IMR-90 (cell line): ENCODE measurements at regions not wholly inside any gene's neighbourhood (a gene's known extent, or its start where the extent isn't known, plus 50 kb on each side); places are given as distances from the start of the nearest gene placed in this dataset.

Experiments
- ATAC-seq: fragments of 200-7000 bp; cut with Tn5 transposase; 2 replicates; pipeline ENCODE4 v1.9.1; 2020; ENCODE audit warnings: low read depth, mild to moderate bottlenecking, moderate library complexity
- BruUV-seq: library from RNA; stranded (reverse); fragments of 400-500 nt; replicated peaks from 2 replicates; lab custom pipeline; 2021; lab: Mats Ljungman, UMichigan
- CTCF ChIA-PET: fragments of 300-600 bp; formaldehyde crosslinking; extraction: SDS; loops from one replicate; lab custom pipeline; 2021; ENCODE audit warnings: antibody characterized with exemption; lab: Yijun Ruan, JAX
- POLR2A ChIA-PET: fragments of 300-600 bp; sonication (Branson Sonifier 250); formaldehyde crosslinking; loops from one replicate; lab custom pipeline; 2022; ENCODE audit warnings: antibody characterized with exemption; ENCODE audit not compliant: unreplicated experiment; lab: Charles Lee
- DNase-seq: peaks from one replicate; pipeline ENCODE4 v3.0.0; 2013
- H2AFZ ChIP-seq: replicated peaks from 2 replicates; pipeline ENCODE3; 2013; ENCODE audit warnings: low read length, mild to moderate bottlenecking; ENCODE audit not compliant: poor library complexity
- H2AK5ac ChIP-seq: 2 replicates; pipeline ENCODE4 v1.6.1; 2013; ENCODE audit warnings: low read depth, low read length, inconsistent platforms
- H2AK9ac ChIP-seq: replicated peaks from 2 replicates; pipeline ENCODE3; 2013; ENCODE audit warnings: mild to moderate bottlenecking, low read depth, low read length, moderate library complexity; ENCODE audit not compliant: poor library complexity
- H2BK120ac ChIP-seq: 2 replicates; pipeline ENCODE4 v1.6.1; 2013; ENCODE audit warnings: low read depth, low read length, inconsistent platforms
- H2BK15ac ChIP-seq: 3 replicates; pipeline ENCODE4 v1.6.1; 2013; ENCODE audit warnings: low read depth, low read length, inconsistent platforms
- H2BK20ac ChIP-seq: 2 replicates; pipeline ENCODE4 v1.6.1; 2013; ENCODE audit warnings: low read depth, mild to moderate bottlenecking, inconsistent platforms, low read length, moderate library complexity
- H2BK5ac ChIP-seq: 2 replicates; pipeline ENCODE4 v1.6.1; 2013; ENCODE audit warnings: mild to moderate bottlenecking, low read depth, low read length, inconsistent platforms; ENCODE audit not compliant: poor library complexity, severe bottlenecking
- H3K14ac ChIP-seq: replicated peaks from 2 replicates; pipeline ENCODE4 v1.6.1; 2013; ENCODE audit warnings: low read depth, low read length, inconsistent platforms
- H3K18ac ChIP-seq: 2 replicates; pipeline ENCODE4 v1.6.1; 2013; ENCODE audit warnings: low read depth, low read length, control low read depth
- H3K23ac ChIP-seq: 2 replicates; pipeline ENCODE4 v1.6.1; 2013; ENCODE audit warnings: low read depth, low read length, inconsistent platforms
- H3K27ac ChIP-seq: 2 replicates; pipeline ENCODE4 v1.5.1; 2013; ENCODE audit warnings: mild to moderate bottlenecking, control low read depth, low read length; ENCODE audit not compliant: insufficient read depth
- H3K27me3 ChIP-seq: 2 replicates; pipeline ENCODE4 v1.6.1; 2013; ENCODE audit warnings: low read length; ENCODE audit not compliant: control insufficient read depth, insufficient read depth
- H3K36me3 ChIP-seq: 2 replicates; pipeline ENCODE4 v1.6.1; 2013; ENCODE audit warnings: low read length, mixed read lengths; ENCODE audit not compliant: control insufficient read depth, insufficient read depth
- H3K4ac ChIP-seq: 2 replicates; pipeline ENCODE4 v1.6.1; 2013; ENCODE audit warnings: low read depth, low read length, inconsistent platforms
- H3K4me1 ChIP-seq: 2 replicates; pipeline ENCODE4 v1.6.1; 2013; ENCODE audit warnings: low read length, mixed read lengths; ENCODE audit not compliant: control insufficient read depth, insufficient read depth
- H3K4me2 ChIP-seq: 2 replicates; pipeline ENCODE4 v1.6.1; 2013; ENCODE audit warnings: low read depth, mild to moderate bottlenecking, control low read depth, low read length, moderate library complexity
- H3K4me3 ChIP-seq: 2 replicates; pipeline ENCODE4 v1.5.1; 2013; ENCODE audit warnings: low read depth, mild to moderate bottlenecking, control low read depth, low read length, moderate library complexity; ENCODE audit not compliant: insufficient read depth
- H3K56ac ChIP-seq: 2 replicates; pipeline ENCODE4 v1.6.1; 2013; ENCODE audit warnings: low read length, inconsistent platforms; ENCODE audit not compliant: insufficient read depth; ENCODE audit errors: extremely low read depth
- H3K79me1 ChIP-seq, 2 experiments: 2 replicates each; pipeline ENCODE4 v1.6.1; 2013; ENCODE audit warnings: low read length in 2 of 2, inconsistent platforms in 1 of 2, low read depth in 1 of 2
- H3K9ac ChIP-seq: 2 replicates; pipeline ENCODE4 v1.6.1; 2013; ENCODE audit warnings: low read depth, low read length, control low read depth
- H3K9me1 ChIP-seq: 2 replicates; pipeline ENCODE4 v1.6.1; 2013; ENCODE audit warnings: low read length, inconsistent platforms; ENCODE audit not compliant: insufficient read depth
- H3K9me3 ChIP-seq: 2 replicates; pipeline ENCODE4 v1.6.1; 2013; ENCODE audit warnings: low read length; ENCODE audit not compliant: control insufficient read depth, insufficient read depth
- H4K20me1 ChIP-seq: 2 replicates; pipeline ENCODE4 v1.6.1; 2013; ENCODE audit warnings: low read length, inconsistent platforms; ENCODE audit not compliant: insufficient read depth
- H4K5ac ChIP-seq: 2 replicates; pipeline ENCODE4 v1.6.1; 2013; ENCODE audit warnings: mild to moderate bottlenecking, low read depth, low read length, control low read depth
- H4K8ac ChIP-seq, 2 experiments: 2 replicates each; pipeline ENCODE4 v1.6.1; 2013; ENCODE audit warnings: low read depth in 2 of 2, low read length in 2 of 2, control low read depth in 1 of 2, inconsistent platforms in 1 of 2
- H4K91ac ChIP-seq: 2 replicates; pipeline ENCODE4 v1.6.1; 2013; ENCODE audit warnings: low read depth, low read length, inconsistent platforms; ENCODE audit not compliant: insufficient read depth
- BHLHE40 ChIP-seq: fragments of 150-350 bp; IDR thresholded peaks from 2 replicates; pipeline ENCODE4 v1.6.1; 2016; ENCODE audit warnings: mild to moderate bottlenecking, low read depth, low read length
- CEBPB ChIP-seq: IDR thresholded peaks from 2 replicates; pipeline ENCODE4 v1.6.1; 2012; ENCODE audit warnings: low read depth, low read length, improper control_type of control experiment
- ELK1 ChIP-seq: fragments of 150-350 bp; IDR thresholded peaks from 2 replicates; pipeline ENCODE4 v1.6.1; 2016; ENCODE audit warnings: low read depth, mild to moderate bottlenecking, low read length, moderate library complexity, borderline replicate concordance
- FOS ChIP-seq: fragments of 150-350 bp; IDR thresholded peaks from 2 replicates; pipeline ENCODE4 v1.6.1; 2016; ENCODE audit warnings: low read depth, low read length
- MAFK ChIP-seq: IDR thresholded peaks from 2 replicates; pipeline ENCODE4 v1.6.1; 2012; ENCODE audit warnings: low read depth, low read length, improper control_type of control experiment
- NFE2L2 ChIP-seq: fragments of 150-350 bp; IDR thresholded peaks from 2 replicates; pipeline ENCODE4 v1.6.1; 2016; ENCODE audit warnings: low read depth, mild to moderate bottlenecking, low read length
- POLR2A ChIP-seq: IDR thresholded peaks from 2 replicates; pipeline ENCODE4 v1.6.1; 2012; ENCODE audit warnings: mild to moderate bottlenecking, low read depth, low read length
- RFX5 ChIP-seq: IDR thresholded peaks from 2 replicates; pipeline ENCODE4 v1.8.0; 2012; ENCODE audit warnings: low read depth, mild to moderate bottlenecking, low read length, moderate library complexity
- SMC3 ChIP-seq: fragments of 150-350 bp; IDR thresholded peaks from 2 replicates; pipeline ENCODE4 v1.6.1; 2016; ENCODE audit warnings: low read depth, mild to moderate bottlenecking, antibody characterized with exemption, low read length, moderate library complexity
- USF2 ChIP-seq: fragments of 150-350 bp; IDR thresholded peaks from 2 replicates; pipeline ENCODE4 v1.6.1; 2017; ENCODE audit warnings: mild to moderate bottlenecking, antibody characterized with exemption, low read length, low read depth
- WGBS, 2 experiments: methylation state at CpG; one replicate each; pipeline versions ENCODE4 v1.1.5 to v1.1.7; 2013; ENCODE audit warnings: missing lambda C conversion rate in 2 of 2; ENCODE audit not compliant: insufficient read length in 1 of 2; ENCODE audit errors: extremely low coverage in 2 of 2; 5-methylcytosine and 5-hydroxymethylcytosine counted together
- dilution Hi-C: fragments of 300-500 bp; cut with HindIII; formaldehyde crosslinking; loops from one replicate; pipeline ENCODE4 v1.14.3; 2018; ENCODE audit warnings: low sequenced_read_pairs; ENCODE audit not compliant: unreplicated experiment
- in situ Hi-C: fragments of 300-500 bp; cut with MboI; formaldehyde crosslinking; loops from 3 replicates; pipeline ENCODE4 v1.14.3; 2019; ENCODE audit warnings: low sequenced_read_pairs, inconsistent platforms, mixed read lengths
- intact Hi-C: fragments of 100-400 bp; cut with micrococcal nuclease; formaldehyde crosslinking; loops from 2 replicates; pipeline ENCODE4 v1.10.0; 2022

GRCh38 chr21:20522611-20523010, 475.6 kb upstream of the NCAM2 start:
- dilution Hi-C loops, result no loop called here
- WGBS, 2 experiments, result no CpG with 5 or more reads among the region's 1 CpG
- CTCF ChIA-PET, result no interaction called here
- no peak overlapping the region for H3K14ac ChIP-seq
- POLR2A ChIA-PET, result no interaction called here
- intact Hi-C loops, result no loop called here
- no peaks in the 10 kb centered on the region for H3K4me1 ChIP-seq
- H2AK9ac ChIP-seq, result no peak overlapping the region
- H3K4me3 ChIP-seq, result no peak overlapping the region
- no peak overlapping the region for H3K23ac ChIP-seq
- no peak overlapping the region for H3K4me2 ChIP-seq
- H2AK5ac ChIP-seq, result no peak overlapping the region
- H3K27me3 ChIP-seq, result no peaks in the 10 kb centered on the region
- no peak overlapping the region for H4K91ac ChIP-seq
- no peak overlapping the region for H3K18ac ChIP-seq
- H3K56ac ChIP-seq, result no peak overlapping the region
- ATAC-seq (no peak), DNase-seq (no peak)
- no peaks in the 10 kb centered on the region; the same call in 1 of the 2 replicates for H3K9me3 ChIP-seq
- H4K20me1 ChIP-seq, result no peaks in the 10 kb centered on the region
- H3K9me1 ChIP-seq, result no peaks in the 10 kb centered on the region
- no TSS peak for BruUV-seq
- no peak overlapping the region for H2AFZ ChIP-seq
- no peaks in the 10 kb centered on the region for H3K79me1 ChIP-seq
- H2BK20ac ChIP-seq, result no peak overlapping the region
- H2BK120ac ChIP-seq, result no peak overlapping the region
- TF ChIP-seq POLR2A (no peak), USF2 (no peak), CEBPB (no peak), SMC3 (no peak), BHLHE40 (no peak), MAFK (no peak), FOS (no peak), NFE2L2 (no peak), ELK1 (no peak), RFX5 (no peak)
- no peak overlapping the region for H2BK15ac ChIP-seq
- H3K4ac ChIP-seq, result no peak overlapping the region
- no peaks in the 10 kb centered on the region for H3K36me3 ChIP-seq
- in situ Hi-C loops, result no loop called here
- no peak overlapping the region for H3K27ac ChIP-seq
- H4K5ac ChIP-seq, result no peak overlapping the region
- H4K8ac ChIP-seq, result no peak overlapping the region
- H3K9ac ChIP-seq, result no peak overlapping the region
- no peak overlapping the region for H2BK5ac ChIP-seq
